G401 (cell line): ENCODE measurements at regions not wholly inside any gene's neighbourhood (a gene's known extent, or its start where the extent isn't known, plus 50 kb on each side); places are given as distances from the start of the nearest gene placed in this dataset.

Experiments
- DNase-seq: peaks from one replicate; pipeline ENCODE4 v3.0.0-alpha.2; 2015; ENCODE audit warnings: low spot score
- in situ Hi-C: cut with HindIII; loops from 2 replicates; pipeline ENCODE4 v1.10.0; 2016; ENCODE audit warnings: low sequenced_read_pairs, mixed read lengths

DNA sequence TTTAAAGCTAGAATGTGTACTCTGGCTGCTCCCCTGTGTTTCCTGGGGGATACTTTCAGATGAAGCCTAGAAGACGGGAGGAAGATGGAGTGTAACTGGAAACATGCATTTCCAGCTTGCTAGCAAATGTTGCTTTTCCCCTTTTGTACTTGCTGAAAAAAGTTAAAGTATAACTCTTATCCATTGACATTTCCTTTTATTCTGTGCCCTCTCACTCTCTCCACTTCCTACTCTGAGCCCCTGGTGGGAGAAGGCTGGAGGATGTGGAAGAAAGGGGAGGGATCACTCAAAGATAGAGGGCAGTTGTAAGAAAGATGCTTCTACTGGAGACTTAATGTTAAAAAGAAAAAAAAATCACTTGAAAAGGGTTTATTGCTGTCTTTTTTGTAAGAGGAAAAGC lies 396.5 kb downstream of the DTHD1 start:
- in situ Hi-C loops = no loop called here
- no peak for DNase-seq

DNA sequence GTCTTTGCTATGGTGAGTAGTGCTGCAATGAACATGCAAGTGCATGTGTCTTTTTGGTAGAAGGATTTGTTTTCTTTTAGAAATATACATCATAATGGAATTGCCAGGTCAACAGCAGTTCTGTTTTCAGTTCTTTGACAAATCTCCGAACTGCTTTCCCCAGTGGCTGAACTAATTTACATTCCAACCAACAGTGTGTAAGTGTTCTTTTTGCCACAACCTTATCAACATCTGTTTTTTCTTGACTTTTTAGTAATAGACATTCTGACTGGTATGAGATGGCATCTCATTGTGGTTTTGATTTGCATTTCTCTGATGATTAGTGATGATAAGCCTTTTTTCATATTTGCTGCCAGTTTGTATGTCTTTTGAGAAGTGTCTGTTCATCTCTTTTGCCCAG lies 406.3 kb downstream of the DTHD1 start:
- in situ Hi-C loops = no loop called here
- DNase-seq = no peak

DNA sequence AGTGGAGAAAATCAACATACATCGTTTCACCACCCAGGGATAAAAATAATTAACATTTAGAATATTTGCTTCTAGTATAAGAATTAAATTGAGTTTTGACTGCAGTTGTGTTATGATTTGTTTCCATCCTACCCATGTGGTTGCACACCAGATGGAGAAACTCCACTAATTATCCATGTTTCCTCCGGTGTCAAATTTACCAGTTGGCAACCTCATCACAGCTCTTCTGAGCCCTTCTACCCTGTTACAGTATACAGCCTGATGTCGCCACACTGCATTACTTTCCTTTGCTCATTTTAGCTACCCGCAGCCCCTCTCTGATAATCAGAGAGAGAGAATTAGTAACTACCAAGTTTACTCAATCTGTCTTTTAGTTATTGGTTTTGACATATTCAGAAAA lies 411.2 kb downstream of the DTHD1 start:
- no peak for DNase-seq
- in situ Hi-C loops = no loop called here

DNA sequence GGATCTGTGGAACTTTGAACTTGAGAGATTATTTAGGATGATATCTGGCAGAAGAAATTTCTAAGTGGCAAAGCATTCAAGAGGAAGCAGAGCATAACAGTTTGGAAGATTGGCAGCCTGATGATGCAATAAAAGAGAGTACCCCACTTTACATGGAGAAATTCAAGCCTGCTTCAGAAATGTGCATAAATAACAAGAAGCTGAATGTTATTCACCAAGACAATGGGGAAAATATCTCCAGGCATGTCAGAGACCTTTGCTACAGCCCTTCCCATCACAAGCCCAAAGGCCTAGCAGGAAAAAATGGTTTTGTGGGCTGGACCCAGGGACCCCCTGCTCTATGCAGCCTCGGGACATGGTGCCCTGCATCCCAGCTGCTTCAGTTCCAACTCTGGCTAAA lies 420.8 kb downstream of the DTHD1 start:
- in situ Hi-C loops = no loop called here
- DNase-seq = no peak

DNA sequence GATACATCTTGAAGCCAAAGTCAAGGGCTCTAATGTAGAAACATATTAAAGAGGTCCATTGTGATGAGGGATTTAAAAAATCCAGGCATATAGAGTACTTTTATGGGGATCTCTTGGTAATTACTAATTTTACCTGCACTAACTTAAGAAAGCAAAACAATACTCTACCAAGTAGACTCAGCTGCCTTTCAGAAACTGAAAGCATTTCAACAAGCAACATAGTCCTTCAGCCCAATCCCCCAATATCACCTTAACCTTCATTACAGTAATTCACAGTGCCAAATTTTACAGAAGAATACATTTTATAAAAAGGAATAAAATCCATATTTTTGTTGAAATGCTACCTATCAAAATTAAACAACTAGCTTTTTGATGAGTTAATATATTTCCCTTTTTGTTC lies 422.9 kb downstream of the DTHD1 start:
- DNase-seq = no peak
- in situ Hi-C loops = no loop called here

DNA sequence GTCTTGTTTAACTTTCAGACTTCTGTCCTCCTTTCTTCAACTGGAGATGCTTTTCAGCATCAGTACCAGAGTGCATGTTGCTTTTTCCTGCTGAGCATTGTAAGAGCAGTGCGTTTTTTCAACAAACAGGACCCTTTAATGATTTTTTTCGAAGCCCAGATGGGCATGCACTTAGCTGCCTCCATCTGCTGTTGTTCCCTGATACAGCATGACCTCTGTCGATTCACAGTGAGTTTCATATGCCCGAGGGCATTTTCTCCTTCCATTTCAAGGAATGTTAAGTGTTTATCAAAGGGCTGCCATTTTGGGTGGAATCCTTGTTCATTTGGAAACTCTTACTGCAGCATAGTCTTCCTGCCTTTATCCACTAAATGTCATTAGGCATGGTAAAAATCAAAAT lies 428.6 kb downstream of the DTHD1 start:
- in situ Hi-C loops = no loop called here
- no peak for DNase-seq

DNA sequence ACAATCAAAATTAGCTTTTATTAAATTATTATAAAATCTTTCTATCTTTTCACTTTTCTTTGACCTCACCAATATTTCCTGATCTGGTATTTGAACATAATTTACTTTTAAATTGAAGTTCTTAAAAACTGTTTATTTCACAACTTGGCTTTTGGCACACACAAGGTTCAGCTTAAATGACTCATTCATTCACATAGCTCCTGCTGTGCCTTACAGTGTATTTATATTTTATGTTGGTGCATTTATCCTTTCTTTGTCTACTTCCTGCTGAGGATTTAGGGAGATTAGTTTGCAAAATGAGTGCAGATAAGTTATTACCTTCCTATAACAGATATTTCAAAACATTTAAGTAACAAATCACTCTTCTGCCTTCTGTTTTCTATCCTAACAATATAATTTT lies 430.6 kb downstream of the DTHD1 start:
- in situ Hi-C loops = no loop called here
- DNase-seq = no peak

DNA sequence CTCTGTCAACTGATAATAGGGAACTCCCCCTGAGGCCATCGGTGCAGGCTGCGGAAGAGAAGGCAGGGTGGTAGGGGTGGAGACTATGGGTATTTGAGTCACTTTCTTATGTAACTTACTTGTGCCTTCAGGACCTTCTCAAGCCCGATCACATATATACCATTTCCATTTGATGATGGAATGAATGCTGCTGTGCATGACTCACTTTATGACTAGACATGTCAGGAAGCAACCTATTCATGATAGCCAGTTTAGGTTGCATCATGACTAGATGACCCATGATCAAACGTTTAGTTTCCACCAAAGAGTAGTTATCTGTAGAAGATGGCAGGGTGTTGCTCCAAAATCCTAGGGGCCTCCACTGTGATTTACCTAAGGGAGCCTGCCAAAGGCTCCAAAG lies 435.5 kb downstream of the DTHD1 start:
- DNase-seq = no peak
- in situ Hi-C loops = no loop called here

DNA sequence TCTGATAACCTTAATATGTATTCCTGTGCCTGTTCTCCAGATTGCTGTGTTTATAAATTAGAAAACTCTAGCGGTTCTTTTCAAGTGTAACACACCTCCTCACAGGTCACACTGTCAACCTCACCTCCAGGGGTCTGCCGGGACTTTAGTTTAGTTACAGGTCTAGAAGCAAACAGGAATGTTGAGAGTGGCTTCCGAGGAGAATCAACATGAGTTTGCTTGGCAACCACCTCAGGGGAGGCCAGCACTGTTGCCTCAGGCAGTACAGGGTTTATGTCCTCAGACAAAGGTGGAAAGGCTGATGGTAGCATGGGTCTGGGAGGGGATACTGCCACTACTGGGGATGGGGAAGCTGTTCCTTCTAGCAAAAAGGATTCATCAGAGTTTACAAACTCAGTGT lies 438.0 kb downstream of the DTHD1 start:
- in situ Hi-C loops = no loop called here
- no peak for DNase-seq

DNA sequence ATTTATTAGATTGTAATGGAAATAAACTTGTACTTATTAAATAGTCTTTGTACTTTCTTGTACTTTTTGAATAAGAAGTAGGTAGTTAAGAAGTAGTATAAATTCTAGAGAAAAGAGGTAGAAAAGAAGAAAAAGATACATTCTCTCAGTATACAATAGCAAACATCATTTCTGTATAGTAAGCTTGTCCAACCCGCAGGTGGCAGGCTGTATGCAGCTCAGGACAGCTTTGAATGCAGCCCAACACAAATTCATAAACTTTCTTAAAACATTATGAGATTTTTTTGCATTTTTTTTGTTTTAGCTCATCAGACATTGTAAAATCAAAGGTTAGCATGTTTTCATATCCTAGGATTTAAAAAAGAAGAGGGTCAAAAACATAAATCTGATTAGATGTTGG lies 441.6 kb downstream of the DTHD1 start:
- DNase-seq = no peak
- in situ Hi-C loops = no loop called here

DNA sequence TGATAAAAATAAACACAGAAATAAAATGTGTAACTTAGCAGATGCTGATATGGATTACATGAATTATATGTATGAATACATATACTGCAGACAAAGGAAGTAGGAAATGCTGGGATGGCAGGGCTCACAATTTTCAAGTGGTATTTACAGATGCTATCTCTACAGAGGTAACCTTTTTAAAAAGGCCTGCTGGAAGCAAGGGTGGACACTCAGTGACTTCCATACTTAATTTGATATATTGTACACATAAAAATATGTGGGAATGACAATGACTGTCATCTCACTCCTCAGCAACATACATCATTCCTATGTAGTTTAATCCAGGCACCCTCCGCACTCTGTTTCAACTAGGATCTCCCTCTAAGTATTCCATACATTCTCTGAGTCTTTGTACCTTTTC lies 452.9 kb downstream of the DTHD1 start:
- in situ Hi-C loops = no loop called here
- DNase-seq = no peak

DNA sequence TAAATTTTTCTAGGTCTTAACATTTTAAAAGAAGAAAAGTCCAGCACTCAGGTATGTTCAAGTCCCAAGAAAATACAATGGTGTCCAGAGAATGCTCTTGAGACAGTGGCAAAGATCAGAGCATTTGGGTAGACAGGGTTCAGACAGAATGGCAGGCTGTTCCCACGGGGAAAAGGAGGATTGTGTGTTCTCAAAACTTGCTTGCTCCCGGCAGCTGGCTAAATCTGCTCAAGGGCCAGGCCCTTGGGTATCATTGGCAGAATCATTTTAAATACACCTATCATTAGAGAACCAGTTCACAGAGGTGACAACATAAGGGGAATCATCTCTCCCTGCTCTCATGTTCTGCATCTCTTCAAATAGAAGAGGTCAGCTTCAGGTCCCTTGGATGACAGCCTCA lies 456.3 kb downstream of the DTHD1 start:
- in situ Hi-C loops = no loop called here
- DNase-seq = no peak

DNA sequence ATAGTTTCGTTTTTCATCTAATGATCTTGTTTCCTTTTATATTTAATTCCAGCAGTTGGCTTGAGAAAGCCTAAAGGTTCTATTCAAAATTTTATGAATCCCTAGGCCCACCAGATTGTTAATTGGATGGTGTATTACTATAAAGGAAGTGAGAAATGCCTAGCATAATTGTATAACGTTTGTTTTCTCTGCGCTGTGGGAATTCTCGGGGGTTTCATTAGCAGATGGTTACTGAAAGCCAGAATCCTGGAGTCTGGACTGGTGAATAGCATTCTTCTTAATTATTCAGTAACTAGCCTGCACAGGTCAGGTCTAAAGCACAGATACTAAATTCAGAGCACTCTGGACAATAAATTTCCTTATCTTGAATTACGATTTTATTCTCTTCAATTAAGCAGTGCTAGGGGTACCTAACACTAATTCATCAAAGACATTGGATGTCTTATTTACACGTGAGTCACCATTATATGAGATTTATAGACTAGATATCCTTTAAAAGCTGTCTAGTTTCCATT lies 459.4 kb downstream of the DTHD1 start:
- in situ Hi-C loops = no loop called here
- DNase-seq = no peak

DNA sequence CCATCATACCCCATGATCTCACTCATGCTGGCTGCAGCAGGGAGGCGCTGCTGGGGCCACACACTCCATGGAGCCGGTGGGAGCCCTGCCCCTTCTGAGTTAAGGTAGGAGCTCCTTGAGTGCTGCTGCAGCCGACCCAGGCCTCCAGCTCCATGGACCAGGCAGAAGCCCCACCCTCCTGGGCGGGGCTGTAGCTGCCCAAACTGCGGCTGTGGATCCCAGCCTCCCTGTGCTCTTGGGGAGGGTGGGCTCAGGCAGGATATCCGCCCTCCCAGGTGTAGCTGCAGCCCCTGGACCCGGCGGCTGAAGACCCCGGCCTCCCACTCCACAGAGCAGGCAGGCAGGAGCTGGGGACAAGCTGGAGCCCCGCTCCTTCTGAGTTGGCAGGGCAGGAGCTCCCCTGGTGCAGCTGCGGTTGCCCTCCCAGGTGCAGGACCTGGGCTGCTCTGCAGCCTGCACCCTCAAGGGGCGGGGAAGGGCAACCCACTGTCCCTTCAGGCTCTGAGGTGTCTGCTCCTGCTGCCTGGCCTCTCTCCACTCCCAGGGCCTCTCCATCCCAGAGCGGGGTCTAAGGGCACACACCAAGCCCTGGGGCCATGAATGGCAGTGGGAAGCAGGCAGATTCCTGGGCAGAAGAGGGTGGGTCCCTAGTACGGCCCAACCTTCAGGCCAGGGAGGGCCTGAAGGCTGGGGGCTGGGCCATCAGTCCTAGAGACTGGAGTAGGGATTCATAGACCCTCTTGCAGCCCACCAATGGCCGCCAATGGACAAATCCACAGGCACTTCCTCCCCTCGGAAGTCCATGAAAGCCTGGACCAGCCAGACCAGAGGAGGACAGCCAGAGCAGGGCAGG lies 466.1 kb downstream of the DTHD1 start:
- DNase-seq = no peak
- in situ Hi-C loops = no loop called here

DNA sequence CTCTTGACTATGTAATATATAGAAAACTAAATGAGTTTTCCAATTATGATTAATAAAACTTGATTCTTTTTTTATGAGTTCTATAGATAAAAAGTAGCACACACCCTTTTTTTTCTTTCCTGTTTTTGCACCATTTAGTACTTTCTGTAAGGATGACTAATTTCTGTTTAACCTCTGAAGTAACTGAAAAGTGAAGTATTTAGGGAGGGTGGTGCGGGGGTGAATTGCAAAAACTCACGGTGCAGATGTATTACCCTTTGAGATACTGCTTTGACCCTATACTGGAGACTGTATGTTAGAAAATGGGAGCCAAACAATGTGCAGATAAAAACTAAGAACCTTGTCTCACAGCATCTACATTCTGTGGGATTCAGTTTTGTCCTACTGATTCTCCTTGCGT lies 471.6 kb downstream of the DTHD1 start:
- DNase-seq = no peak
- in situ Hi-C loops = no loop called here

DNA sequence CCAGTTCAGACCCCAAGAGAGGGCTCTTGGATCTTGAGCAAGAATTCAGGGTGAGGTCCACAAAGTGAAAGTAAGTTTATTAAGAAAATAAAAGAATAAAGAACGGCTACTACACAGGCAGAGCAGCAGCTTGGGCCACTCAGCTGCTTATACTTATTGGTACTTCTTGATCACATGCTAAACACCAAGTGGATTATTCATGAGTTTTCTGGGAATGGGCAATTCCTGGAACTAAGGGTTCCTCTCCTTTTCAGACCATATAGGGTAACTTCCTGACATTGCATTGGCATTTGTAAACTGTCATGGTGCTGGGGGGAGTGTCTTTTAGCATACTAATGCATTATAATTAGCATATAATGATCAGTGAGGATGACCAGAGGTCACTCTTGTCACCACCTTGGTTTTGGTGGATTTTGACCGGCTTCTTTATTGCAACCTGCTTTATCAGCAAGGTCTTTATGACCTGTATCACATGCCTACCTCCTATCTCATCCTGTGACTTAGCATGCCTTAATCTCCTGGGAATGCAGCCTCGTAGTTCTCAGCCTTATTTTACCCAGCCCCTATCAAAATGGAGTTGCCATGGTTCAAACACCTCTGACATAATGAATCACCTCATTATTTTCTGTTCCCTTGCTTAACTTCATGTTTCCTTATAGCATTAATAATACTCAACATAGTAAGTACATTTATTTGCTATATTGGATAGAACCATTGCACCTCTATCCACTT lies 476.3 kb downstream of the DTHD1 start:
- in situ Hi-C loops = no loop called here
- no peak for DNase-seq

DNA sequence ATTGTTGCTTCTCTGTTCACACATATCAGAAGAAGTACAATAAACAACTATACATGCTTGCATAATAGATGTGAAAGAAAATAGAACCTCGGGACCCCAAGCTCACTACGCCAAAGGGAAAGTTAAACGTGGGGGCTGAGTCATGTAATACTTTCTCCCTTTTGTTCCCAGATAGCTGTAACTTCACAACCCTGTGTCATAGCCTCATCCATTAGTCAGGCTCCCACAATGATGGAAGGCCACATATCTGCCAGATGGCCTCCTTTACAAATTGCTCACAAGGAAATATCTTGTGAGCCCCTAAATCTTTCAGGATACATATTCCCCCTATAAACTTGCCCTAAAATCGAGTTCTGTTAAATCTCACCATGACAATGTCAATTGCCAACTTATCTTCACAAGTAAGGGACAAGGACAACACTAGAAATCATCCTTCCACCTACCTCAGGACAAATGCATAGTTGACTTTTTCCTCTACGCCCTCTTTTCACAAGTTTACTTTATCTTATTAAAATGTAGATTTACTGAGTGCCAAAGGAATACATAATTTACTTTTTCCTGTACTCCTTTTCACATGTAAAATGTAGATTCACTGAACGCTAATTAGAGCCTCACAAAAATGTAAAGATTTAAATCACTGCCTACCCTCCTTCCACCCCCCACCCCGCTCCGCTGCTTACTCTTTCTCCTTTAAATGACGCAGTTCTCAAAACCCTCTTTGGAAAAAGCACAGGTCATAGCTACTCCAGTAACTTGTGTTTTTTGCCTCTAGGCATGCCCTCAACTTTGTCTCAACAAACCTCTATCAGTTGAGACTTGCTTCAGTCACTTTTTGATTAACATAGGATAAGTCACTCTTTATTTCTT lies 477.1 kb downstream of the DTHD1 start:
- DNase-seq = no peak
- in situ Hi-C loops = no loop called here

DNA sequence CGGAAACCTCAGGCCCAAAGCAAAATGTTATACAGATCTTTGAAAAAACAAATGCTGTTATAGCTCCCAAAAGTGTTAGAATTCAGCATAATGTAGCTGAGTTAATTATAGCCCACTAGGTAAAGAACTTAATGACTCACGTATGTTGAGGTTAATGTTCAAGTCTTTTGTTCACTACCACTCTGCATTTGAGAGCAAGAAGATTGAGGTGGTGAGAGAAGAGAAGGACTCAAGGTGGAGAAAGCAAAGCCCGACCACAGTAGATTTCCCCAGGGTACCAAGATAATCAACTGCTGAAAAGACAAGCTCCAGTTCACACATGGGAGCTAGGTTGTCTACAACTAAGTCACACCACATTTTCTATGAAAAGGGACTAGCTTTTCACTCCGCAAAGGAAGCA lies 480.2 kb downstream of the DTHD1 start:
- DNase-seq = no peak
- in situ Hi-C loops = no loop called here

DNA sequence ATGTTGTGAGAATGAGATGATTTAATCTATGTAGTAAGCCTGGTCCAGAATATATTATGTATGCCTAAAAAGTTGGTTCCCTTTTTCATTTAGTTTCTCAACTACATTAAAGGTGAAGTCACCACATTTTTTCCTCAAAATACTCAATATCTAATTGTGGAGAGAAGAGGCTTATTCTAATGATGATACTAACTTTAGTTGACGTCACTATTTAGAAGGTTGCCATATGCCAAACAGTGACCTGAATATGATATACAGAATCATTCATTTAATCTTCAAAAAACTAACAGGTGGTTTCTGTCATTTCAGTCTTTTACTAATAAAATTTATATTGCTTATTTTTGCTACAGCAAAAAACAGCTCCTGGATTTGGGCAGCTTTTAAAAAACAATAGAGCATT lies 480.7 kb upstream of the NWD2 start:
- DNase-seq = no peak
- in situ Hi-C loops = no loop called here

DNA sequence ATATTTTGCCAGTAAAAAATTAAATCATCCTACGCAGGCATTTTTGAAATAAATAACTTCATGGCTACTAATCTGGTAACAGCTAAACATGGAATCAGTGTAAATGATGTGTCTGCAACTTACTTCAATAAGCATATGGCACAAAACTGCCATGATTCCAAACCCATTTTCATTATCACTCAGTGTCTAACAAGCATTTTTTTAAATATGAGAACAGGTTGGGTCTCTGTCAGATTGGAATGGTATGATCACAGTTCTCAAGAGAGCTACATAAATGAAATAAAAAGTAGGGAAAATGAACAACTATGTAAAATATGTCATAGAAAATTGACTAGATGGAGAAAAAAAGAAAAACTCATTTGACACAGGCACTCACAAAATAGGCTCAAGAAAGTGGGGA lies 476.9 kb upstream of the NWD2 start:
- in situ Hi-C loops = no loop called here

More for the DNA sequence above, 476.9 kb upstream of the NWD2 start:
- no peak for DNase-seq
